IPS DF 6.9 (cell line): ENCODE measurements at regions not wholly inside any gene's neighbourhood (a gene's known extent, or its start where the extent isn't known, plus 50 kb on each side); places are given as distances from the start of the nearest gene placed in this dataset.
"Not testable (repeated sequence)": the region's sequence is repeated elsewhere in the genome, so short reads cannot be mapped to it uniquely, and the experiment has no call there.

Experiments
- DNase-seq: peaks from one replicate; pipeline ENCODE4 v3.0.0-alpha.2; 2013; ENCODE audit warnings: low read depth, low spot score
- H3K27ac ChIP-seq: one replicate; pipeline ENCODE4 v1.5.1; 2013; ENCODE audit warnings: low read length, control low read depth
- H3K27me3 ChIP-seq: 2 replicates; pipeline ENCODE4 v1.6.1; 2013; ENCODE audit warnings: mild to moderate bottlenecking, low read length; ENCODE audit not compliant: control insufficient read depth, insufficient read depth
- H3K36me3 ChIP-seq: 2 replicates; pipeline ENCODE4 v1.6.1; 2013; ENCODE audit warnings: low read length; ENCODE audit not compliant: control insufficient read depth, insufficient read depth
- H3K4me1 ChIP-seq: 2 replicates; pipeline ENCODE4 v1.6.1; 2013; ENCODE audit warnings: low read length; ENCODE audit not compliant: control insufficient read depth, insufficient read depth
- H3K4me3 ChIP-seq: 2 replicates; pipeline ENCODE4 v1.5.1; 2013; ENCODE audit warnings: mild to moderate bottlenecking, low read length
- H3K9me3 ChIP-seq: 2 replicates; pipeline ENCODE4 v1.6.1; 2013; ENCODE audit warnings: low read length, inconsistent platforms; ENCODE audit not compliant: control insufficient read depth, insufficient read depth
- WGBS: extraction: QIAGEN DNeasy Blood & Tissue Kit; methylation state at CpG from one replicate; pipeline ENCODE4 v1.1.7; 2013; ENCODE audit warnings: mixed read lengths, missing lambda C conversion rate; ENCODE audit not compliant: insufficient read length, insufficient coverage; 5-methylcytosine and 5-hydroxymethylcytosine counted together

GRCh38 chr7:120170834-120171233, 102.1 kb upstream of the KCND2 start:
- H3K4me3 ChIP-seq: no peak overlapping the region
- DNase-seq: no peak

DNA sequence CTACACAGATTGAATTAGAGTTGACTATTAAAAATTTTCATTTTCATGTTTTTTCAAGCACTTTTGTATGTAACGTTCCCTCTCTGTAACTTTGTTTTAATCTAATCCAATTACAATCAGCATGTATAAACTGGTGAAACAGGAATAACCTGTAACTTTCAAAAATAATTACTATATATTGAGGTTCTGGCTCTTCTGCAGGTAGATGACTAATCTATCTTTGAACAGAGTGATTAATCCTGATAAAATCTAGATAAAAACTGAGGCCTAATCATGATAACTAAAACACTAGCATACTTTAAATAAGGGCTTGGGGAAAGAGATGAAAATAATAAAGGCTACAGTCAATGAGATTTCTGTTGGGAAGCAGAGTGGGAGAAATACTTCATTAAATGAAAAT, 101.6 kb upstream of the KCND2 start:
- DNase-seq: no peak
- no peak overlapping the region for H3K27ac ChIP-seq
- H3K4me1 ChIP-seq: no peaks in the 10 kb centered on the region
- no peaks in the 10 kb centered on the region for H3K27me3 ChIP-seq
- no peaks in the 10 kb centered on the region for H3K9me3 ChIP-seq
- no CpG with 5 or more reads among the region's 1 CpG for WGBS
- H3K36me3 ChIP-seq: no peaks in the 10 kb centered on the region
- no peak overlapping the region for H3K4me3 ChIP-seq

More at GRCh38 chr7:120170834-120171233, 102.1 kb upstream of the KCND2 start:
- no peaks in the 10 kb centered on the region for H3K36me3 ChIP-seq
- H3K9me3 ChIP-seq: no peaks in the 10 kb centered on the region
- H3K27ac ChIP-seq: no peak overlapping the region
- no peaks in the 10 kb centered on the region for H3K27me3 ChIP-seq
- H3K4me1 ChIP-seq: no peaks in the 10 kb centered on the region

DNA sequence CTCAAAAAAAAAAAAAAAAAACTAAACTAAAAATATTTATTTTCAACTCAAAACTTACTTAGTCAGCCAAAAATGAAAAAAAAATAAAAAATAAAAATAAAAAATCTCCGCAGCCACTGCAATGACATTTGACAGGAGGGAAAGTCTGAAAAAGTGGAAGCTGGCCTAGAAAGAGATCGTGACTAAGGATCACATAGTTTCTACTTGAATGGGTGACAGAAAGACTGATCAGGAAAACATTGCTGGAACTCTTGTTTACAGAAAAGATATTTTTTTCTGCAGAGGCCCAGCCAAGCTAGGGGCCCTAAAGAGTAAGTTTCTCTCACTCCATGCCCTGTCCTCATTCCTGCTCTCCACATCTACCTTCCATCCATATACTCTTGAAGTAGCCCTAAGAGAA, 92.8 kb upstream of the KCND2 start:
- H3K27ac ChIP-seq: no peak overlapping the region
- DNase-seq: no peak
- H3K27me3 ChIP-seq: no peaks in the 10 kb centered on the region
- H3K4me1 ChIP-seq: no peaks in the 10 kb centered on the region
- no peaks in the 10 kb centered on the region for H3K36me3 ChIP-seq
- H3K9me3 ChIP-seq: no peaks in the 10 kb centered on the region
- 100% methylated on average over 1 of the region's 2 CpGs for WGBS
- no peak overlapping the region for H3K4me3 ChIP-seq

DNA sequence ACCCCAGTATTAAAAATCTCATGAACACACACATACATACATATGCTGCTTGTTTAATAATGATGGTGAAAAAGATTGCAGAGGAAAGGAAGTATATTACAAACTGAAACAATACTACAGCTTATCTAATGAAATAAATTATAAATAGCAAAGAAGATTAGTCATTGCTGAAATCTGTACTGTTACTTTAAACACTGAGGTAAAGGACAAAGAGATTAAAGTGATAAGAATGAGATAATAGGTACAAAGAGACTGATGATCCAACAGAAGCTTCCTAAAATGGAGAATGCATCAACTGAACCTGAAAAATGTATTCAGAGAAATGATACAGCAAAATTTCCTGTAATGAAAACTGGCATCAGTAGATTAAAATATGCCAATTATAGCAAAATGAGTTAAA, 91.5 kb upstream of the KCND2 start:
- Histone ChIP-seq H3K4me1 (no peaks in the 10 kb centered on the region), H3K27ac (no peak overlapping the region), H3K9me3 (no peaks in the 10 kb centered on the region), H3K27me3 (no peaks in the 10 kb centered on the region), H3K36me3 (no peaks in the 10 kb centered on the region), H3K4me3 (no peak overlapping the region)
- DNase-seq: no peak

DNA sequence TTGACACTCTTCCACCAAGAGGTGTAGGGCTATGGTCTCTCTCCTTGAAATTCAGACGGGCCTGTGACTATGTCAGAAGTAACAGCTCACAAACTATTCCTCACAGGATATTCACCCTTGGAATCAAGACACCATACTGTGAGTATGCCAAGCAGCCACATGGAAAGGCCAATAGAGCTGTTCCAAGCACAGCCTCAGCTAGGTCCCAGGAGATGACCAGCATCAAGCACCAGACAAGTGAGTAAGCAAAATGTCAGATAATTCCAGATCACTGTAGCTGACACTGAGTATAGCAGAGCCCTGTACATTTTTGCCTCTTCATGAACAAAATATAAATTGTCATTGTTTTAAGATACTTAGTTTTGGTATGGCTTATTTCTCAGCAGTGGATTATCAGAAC, 88.1 kb upstream of the KCND2 start:
- no peaks in the 10 kb centered on the region for H3K36me3 ChIP-seq
- H3K4me3 ChIP-seq: no peak overlapping the region
- no peaks in the 10 kb centered on the region for H3K9me3 ChIP-seq
- DNase-seq: no peak
- no CpG with 5 or more reads among the region's 1 CpG for WGBS
- no peaks in the 10 kb centered on the region for H3K27me3 ChIP-seq
- no peaks in the 10 kb centered on the region for H3K4me1 ChIP-seq
- no peak overlapping the region for H3K27ac ChIP-seq

- WGBS: no CpG with 5 or more reads among the region's 3 CpGs
- no peak overlapping the region for H3K27ac ChIP-seq
- no peaks in the 10 kb centered on the region for H3K4me1 ChIP-seq
Measured at GRCh38 chr7:120185940-120186682, 86.9 kb upstream of the KCND2 start.

DNA sequence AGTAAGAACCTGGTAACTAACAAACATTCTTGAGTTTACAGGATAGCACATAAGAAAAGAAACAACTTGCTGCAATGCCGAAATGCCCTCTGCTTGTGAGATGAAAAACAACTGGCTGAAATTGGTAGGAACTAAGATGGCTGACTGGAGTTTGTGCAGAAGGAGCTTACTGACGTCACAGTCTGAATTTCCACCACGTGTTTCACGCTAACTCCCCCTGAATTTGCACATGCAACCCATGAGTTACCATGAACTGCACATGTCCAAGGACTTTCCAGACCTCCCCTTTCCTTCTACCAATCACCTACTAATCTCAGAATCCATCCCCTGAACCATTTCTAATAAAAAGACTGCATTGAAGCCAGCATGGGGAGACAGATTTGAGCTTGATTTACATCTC, 86.3 kb upstream of the KCND2 start:
- Histone ChIP-seq H3K27ac (no peak overlapping the region), H3K4me1 (no peaks in the 10 kb centered on the region), H3K36me3 (no peaks in the 10 kb centered on the region), H3K9me3 (no peaks in the 10 kb centered on the region), H3K27me3 (no peaks in the 10 kb centered on the region), H3K4me3 (no peak overlapping the region)
- WGBS: no CpG with 5 or more reads among the region's 4 CpGs
- DNase-seq: no peak

More at GRCh38 chr7:120185940-120186682, 86.9 kb upstream of the KCND2 start:
- Histone ChIP-seq H3K9me3 (no peaks in the 10 kb centered on the region), H3K4me3 (no peak overlapping the region), H3K36me3 (no peaks in the 10 kb centered on the region), H3K27me3 (no peaks in the 10 kb centered on the region)
- no peak for DNase-seq

DNA sequence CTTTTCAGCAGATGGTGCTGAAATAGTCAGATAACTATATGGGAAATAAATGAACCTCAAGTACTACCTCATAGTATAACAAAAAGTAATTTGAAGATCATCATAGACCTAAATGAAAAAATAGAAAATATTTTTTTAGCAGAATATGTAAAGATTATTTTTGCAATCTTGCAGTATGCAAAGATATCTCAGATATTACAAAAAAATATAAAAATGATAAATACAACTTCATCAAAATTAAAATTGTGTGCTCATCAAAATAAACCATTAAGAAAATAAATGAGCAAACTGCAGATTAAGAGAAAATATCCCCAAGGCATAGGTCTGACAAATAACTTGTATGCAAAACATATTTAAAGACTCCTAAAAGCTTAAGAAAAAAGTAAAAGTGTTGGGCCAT, 83.4 kb upstream of the KCND2 start:
- no peaks in the 10 kb centered on the region for H3K36me3 ChIP-seq
- no peaks in the 10 kb centered on the region for H3K9me3 ChIP-seq
- no peaks in the 10 kb centered on the region for H3K4me1 ChIP-seq
- no peak for DNase-seq
- H3K27ac ChIP-seq: no peak overlapping the region
- no peak overlapping the region for H3K4me3 ChIP-seq
- H3K27me3 ChIP-seq: no peaks in the 10 kb centered on the region

GRCh38 chr7:120190109-120190508, 82.9 kb upstream of the KCND2 start:
- H3K4me3 ChIP-seq: no peak overlapping the region
- H3K4me1 ChIP-seq: no peaks in the 10 kb centered on the region
- no peaks in the 10 kb centered on the region for H3K9me3 ChIP-seq
- H3K27ac ChIP-seq: no peak overlapping the region
- no peaks in the 10 kb centered on the region for H3K36me3 ChIP-seq
- DNase-seq: no peak
- H3K27me3 ChIP-seq: no peaks in the 10 kb centered on the region

- H3K27ac ChIP-seq: no peak overlapping the region
- peak; percentile 11 for DNase-seq
- no peaks in the 10 kb centered on the region for H3K27me3 ChIP-seq
- no peaks in the 10 kb centered on the region for H3K4me1 ChIP-seq
- no peak overlapping the region for H3K4me3 ChIP-seq
- no peaks in the 10 kb centered on the region for H3K36me3 ChIP-seq
- WGBS: no CpG with 5 or more reads among the region's 1 CpG
- H3K9me3 ChIP-seq: no peaks in the 10 kb centered on the region
Measured at GRCh38 chr7:120190566-120190965, 82.4 kb upstream of the KCND2 start.

DNA sequence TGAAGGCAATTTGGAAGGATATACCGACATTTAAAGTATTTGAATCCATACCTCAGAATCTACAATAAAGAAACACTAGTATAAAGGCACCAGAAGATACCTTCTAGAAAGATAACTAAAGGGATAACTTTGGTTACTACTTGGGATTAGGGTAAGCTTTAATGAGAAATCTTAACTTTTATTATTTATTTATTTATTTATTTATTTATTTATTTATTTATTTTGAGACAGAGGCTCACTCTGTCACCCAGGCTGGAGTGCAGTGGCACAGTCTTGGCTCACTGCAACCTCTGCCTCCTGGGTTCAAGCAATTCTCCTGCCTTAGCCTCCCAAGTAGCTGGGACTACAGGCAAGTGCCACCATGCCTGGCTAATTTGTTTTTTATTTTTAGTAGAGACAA, 81.6 kb upstream of the KCND2 start:
- H3K4me1 ChIP-seq, H3K36me3 ChIP-seq, H3K9me3 ChIP-seq, H3K4me3 ChIP-seq, H3K27ac ChIP-seq, H3K27me3 ChIP-seq, DNase-seq: not testable (repeated sequence)
- WGBS: no CpG with 5 or more reads among the region's 1 CpG
